ENCODE measurements at regions not wholly inside any gene's neighbourhood (a gene's known extent, or its start where the extent isn't known, plus 50 kb on each side); places are given as distances from the start of the nearest gene placed in this dataset.
"Not testable (repeated sequence)": the region's sequence is repeated elsewhere in the genome, so short reads cannot be mapped to it uniquely, and the experiment has no call there.

GRCh38 chr14:105923520-105924191 lies 397.3 kb downstream of the TMEM121 start:
- intact Hi-C loops (cut with micrococcal nuclease), result not testable (repeated sequence)

GRCh38 chr14:105924951-105925591 lies 398.7 kb downstream of the TMEM121 start:
- H3K36me3 Mint-ChIP-seq, result no peaks in the 10 kb centered on the region
- H3K4me3 ChIP-seq (ENCODE audit: low read length), result no peak overlapping the region
- no peak overlapping the region for H3K4me3 Mint-ChIP-seq
- H3K9me3 Mint-ChIP-seq, result no peaks in the 10 kb centered on the region
- no peak overlapping the region for H3K27ac ChIP-seq (ENCODE audit: low read length)
- H3K27ac Mint-ChIP-seq, result no peak overlapping the region
- no peaks in the 10 kb centered on the region for H3K4me1 Mint-ChIP-seq
- peaks cover 3% of the 10 kb centered on the region for H3K4me1 ChIP-seq (ENCODE audit: control insufficient read depth, insufficient read depth, low read length)
- peaks cover 16 to 21% of the 10 kb centered on the region in 2 donors for H3K27me3 Mint-ChIP-seq (ENCODE audit: low read depth in 2 of 2)
- H3K27me3 ChIP-seq (ENCODE audit: control insufficient read depth, insufficient read depth, low read length), result no peaks in the 10 kb centered on the region
- H3K9me3 ChIP-seq (ENCODE audit: control insufficient read depth, insufficient read depth, low read length), result no peaks in the 10 kb centered on the region
- intact Hi-C loops (cut with micrococcal nuclease), result no loop called here
- TF ChIP-seq CTCF (IDR thresholded peaks at IDR 0.05), result no peak
- 90% methylated on average over 13 of the region's 13 CpGs for WGBS (ENCODE audit: insufficient coverage)
- H3K36me3 ChIP-seq (ENCODE audit: control insufficient read depth, insufficient read depth, low read length), result no peaks in the 10 kb centered on the region
- no peak for DNase-seq
- ATAC-seq, result no peak

More at GRCh38 chr14:105923520-105924191, 397.3 kb downstream of the TMEM121 start:
- H3K27me3 Mint-ChIP-seq (ENCODE audit: low read depth in 2 of 2), result peaks cover 17 to 19% of the 10 kb centered on the region in 2 donors
- H3K9me3 Mint-ChIP-seq; H3K4me3 ChIP-seq (ENCODE audit: low read length); H3K27ac Mint-ChIP-seq; H3K36me3 ChIP-seq (ENCODE audit: control insufficient read depth, insufficient read depth, low read length); H3K27me3 ChIP-seq (ENCODE audit: control insufficient read depth, insufficient read depth, low read length); H3K4me1 Mint-ChIP-seq; H3K36me3 Mint-ChIP-seq; H3K4me3 Mint-ChIP-seq; H3K4me1 ChIP-seq (ENCODE audit: control insufficient read depth, insufficient read depth, low read length); ATAC-seq; H3K9me3 ChIP-seq (ENCODE audit: control insufficient read depth, insufficient read depth, low read length); DNase-seq; H3K27ac ChIP-seq (ENCODE audit: low read length): not testable (repeated sequence)
- 33% methylated on average over 1 of the region's 1 CpG for whole genome bisulfite sequencing (ENCODE audit: insufficient coverage)

GRCh38 chr14:105925615-105926372 lies 399.4 kb downstream of the TMEM121 start:
- H3K27ac Mint-ChIP-seq, result no peak overlapping the region
- intact Hi-C loops (cut with micrococcal nuclease), result no loop called here
- ATAC-seq, result no peak

More at GRCh38 chr14:105925615-105926372, 399.4 kb downstream of the TMEM121 start:
- no peaks in the 10 kb centered on the region for H3K27me3 ChIP-seq (ENCODE audit: control insufficient read depth, insufficient read depth, low read length)
- no peak overlapping the region for H3K4me3 Mint-ChIP-seq
- no peaks in the 10 kb centered on the region for H3K36me3 ChIP-seq (ENCODE audit: control insufficient read depth, insufficient read depth, low read length)
- no peaks in the 10 kb centered on the region for H3K4me1 Mint-ChIP-seq
- H3K27ac ChIP-seq (ENCODE audit: low read length), result no peak overlapping the region
- no peak for TF ChIP-seq CTCF (IDR thresholded peaks at IDR 0.05)
- no peak for DNase-seq
- WGBS (ENCODE audit: insufficient coverage), result 86% methylated on average over 18 of the region's 18 CpGs
- no peak overlapping the region for H3K4me3 ChIP-seq (ENCODE audit: low read length)
- no peaks in the 10 kb centered on the region for H3K9me3 ChIP-seq (ENCODE audit: control insufficient read depth, insufficient read depth, low read length)
- H3K4me1 ChIP-seq (ENCODE audit: control insufficient read depth, insufficient read depth, low read length), result peaks cover 3% of the 10 kb centered on the region
- no peaks in the 10 kb centered on the region for H3K36me3 Mint-ChIP-seq
- H3K27me3 Mint-ChIP-seq (ENCODE audit: low read depth in 2 of 2), result peaks cover 18 to 28% of the 10 kb centered on the region in 2 donors
- H3K9me3 Mint-ChIP-seq, result no peaks in the 10 kb centered on the region

Measured in natural killer cell (primary cell).